ENCODE measurements at regions not wholly inside any gene's neighbourhood (a gene's known extent, or its start where the extent isn't known, plus 50 kb on each side); places are given as distances from the start of the nearest gene placed in this dataset.

- TF ChIP-seq POLR2A (IDR thresholded peaks at IDR 0.05) (no peak), CTCF (IDR thresholded peaks at IDR 0.05) (no peak)
- WGBS (ENCODE audit: insufficient coverage, low coverage, low lambda C conversion rate, missing lambda C conversion rate), result 84% methylated on average over 3 of the region's 4 CpGs
- Histone ChIP-seq H3K27me3 (no peaks in the 10 kb centered on the region), H3K9me3 (no peaks in the 10 kb centered on the region), H3K36me3 (no peaks in the 10 kb centered on the region), H3K4me3 (no peak overlapping the region), H3K4me1 (no peaks in the 10 kb centered on the region), H3K27ac (no peak overlapping the region)
- ATAC-seq, result no peak
- intact Hi-C loops (cut with DNase I), result no loop called here
- no peak for DNase-seq
These were observed 433.2 kb downstream of the HINT1 start for GRCh38 chr5:130731839-130732238.

- DNase-seq (no peak), ATAC-seq (no peak)
- Histone ChIP-seq H3K4me3 (no peak overlapping the region), H3K27me3 (no peaks in the 10 kb centered on the region), H3K9me3 (no peaks in the 10 kb centered on the region), H3K36me3 (no peaks in the 10 kb centered on the region), H3K4me1 (no peaks in the 10 kb centered on the region), H3K27ac (no peak overlapping the region)
- TF ChIP-seq POLR2A (IDR thresholded peaks at IDR 0.05) (no peak), CTCF (IDR thresholded peaks at IDR 0.05) (no peak)
- 28% methylated on average over 2 of the region's 2 CpGs for WGBS (ENCODE audit: insufficient coverage, low coverage, low lambda C conversion rate, missing lambda C conversion rate)
- intact Hi-C loops (cut with DNase I), result no loop called here
These were observed 435.5 kb downstream of the HINT1 start for GRCh38 chr5:130729541-130729940.

GRCh38 chr5:130727830-130728229 lies 437.2 kb downstream of the HINT1 start:
- Histone ChIP-seq H3K9me3 (no peaks in the 10 kb centered on the region), H3K27me3 (no peaks in the 10 kb centered on the region), H3K4me3 (no peak overlapping the region), H3K27ac (no peak overlapping the region), H3K36me3 (no peaks in the 10 kb centered on the region), H3K4me1 (no peaks in the 10 kb centered on the region)
- intact Hi-C loops (cut with DNase I), result no loop called here
- 33% methylated on average over 1 of the region's 1 CpG for WGBS (ENCODE audit: insufficient coverage, low coverage, low lambda C conversion rate, missing lambda C conversion rate)
- no peak for TF ChIP-seq POLR2A (IDR thresholded peaks at IDR 0.05)
- TF ChIP-seq CTCF (IDR thresholded peaks at IDR 0.05), result no peak
- DNase-seq (no peak), ATAC-seq (no peak)

GRCh38 chr5:130724658-130725057 lies 440.4 kb downstream of the HINT1 start:
- TF ChIP-seq CTCF (IDR thresholded peaks at IDR 0.05), result no peak
- TF ChIP-seq POLR2A (IDR thresholded peaks at IDR 0.05), result no peak
- intact Hi-C loops (cut with DNase I), result no loop called here
- ATAC-seq, result no peak

GRCh38 chr5:130720355-130720754 lies 444.7 kb downstream of the HINT1 start:
- intact Hi-C loops (cut with DNase I), result no loop called here
- H3K27ac ChIP-seq, result no peak overlapping the region
- ATAC-seq (peak; percentile 49 to 69 (median 62)), DNase-seq (no peak)
- TF ChIP-seq CTCF (IDR thresholded peaks at IDR 0.05) (peak; percentile 17 to 41 (median 34)), POLR2A (IDR thresholded peaks at IDR 0.05) (no peak)
- no peaks in the 10 kb centered on the region for H3K27me3 ChIP-seq
- no peak overlapping the region for H3K4me3 ChIP-seq
- no peaks in the 10 kb centered on the region for H3K36me3 ChIP-seq
- 11% methylated on average over 1 of the region's 1 CpG for WGBS (ENCODE audit: insufficient coverage, low coverage, low lambda C conversion rate, missing lambda C conversion rate)
- H3K4me1 ChIP-seq, result no peaks in the 10 kb centered on the region
- H3K9me3 ChIP-seq, result no peaks in the 10 kb centered on the region

More at GRCh38 chr5:130724658-130725057, 440.4 kb downstream of the HINT1 start:
- DNase-seq, result no peak
- no peaks in the 10 kb centered on the region for H3K36me3 ChIP-seq
- H3K4me3 ChIP-seq, result no peak overlapping the region
- 58% methylated on average over 5 of the region's 5 CpGs for WGBS (ENCODE audit: insufficient coverage, low coverage, low lambda C conversion rate, missing lambda C conversion rate)
- no peak overlapping the region for H3K27ac ChIP-seq
- no peaks in the 10 kb centered on the region for H3K9me3 ChIP-seq
- H3K4me1 ChIP-seq, result no peaks in the 10 kb centered on the region
- no peaks in the 10 kb centered on the region for H3K27me3 ChIP-seq

Data from right lobe of liver (tissue), 6 donors.